ENCODE measurements at regions not wholly inside any gene's neighbourhood (a gene's known extent, or its start where the extent isn't known, plus 50 kb on each side); places are given as distances from the start of the nearest gene placed in this dataset.
"Not testable (repeated sequence)": the region's sequence is repeated elsewhere in the genome, so short reads cannot be mapped to it uniquely, and the experiment has no call there.

DNA sequence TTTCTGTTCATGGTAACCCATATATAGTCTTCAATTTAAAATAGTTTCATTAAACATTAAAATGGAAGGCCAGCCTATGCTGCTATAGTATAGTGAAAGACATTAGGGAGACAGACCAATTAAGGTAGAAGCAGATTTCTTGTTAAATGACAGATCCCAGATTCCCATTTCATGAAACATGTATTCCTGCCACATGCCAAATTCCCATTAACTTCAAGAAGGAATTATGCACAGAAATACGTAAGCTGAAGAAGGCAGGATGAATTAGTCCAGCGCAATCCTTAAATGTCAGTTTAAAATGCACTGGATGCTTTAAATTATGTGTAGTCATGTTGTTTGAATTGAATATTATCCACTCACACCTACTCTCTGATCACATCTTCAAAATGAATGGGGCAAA, 424.9 kb downstream of the SH2D1A start:
- no peak for DNase-seq (ENCODE audit: low spot score)
- H4K8ac ChIP-seq (ENCODE audit: low read depth, low read length), result no peak overlapping the region
- no peaks in the 10 kb centered on the region for H3K79me1 ChIP-seq (ENCODE audit: low read depth, low read length)
- H3K9ac ChIP-seq (ENCODE audit: low read depth, low read length, poor library complexity), result no peak overlapping the region
- H3K18ac ChIP-seq (ENCODE audit: low read length), result no peak overlapping the region
- no peaks in the 10 kb centered on the region for H3K36me3 ChIP-seq (replicated peaks in 1 of 2; ENCODE audit: control insufficient read depth in 2 of 2, insufficient read depth in 2 of 2, low read length in 2 of 2)
- no peak overlapping the region for H2AK5ac ChIP-seq (ENCODE audit: low read depth, low read length)
- no peak overlapping the region for H3K4me2 ChIP-seq (ENCODE audit: insufficient read depth, low read length, poor library complexity, severe bottlenecking)
- no peaks in the 10 kb centered on the region for H3K27me3 ChIP-seq (ENCODE audit: control insufficient read depth in 3 of 3, insufficient read depth in 3 of 3, low read depth in 1 of 3, low read length in 3 of 3)
- H3K27ac ChIP-seq (replicated peaks; ENCODE audit: low read length), result no peak overlapping the region
- no peak overlapping the region for H3K14ac ChIP-seq (ENCODE audit: low read length)
- no CpG with 5 or more reads among the region's 2 CpGs for WGBS, 2 donors (ENCODE audit: extremely low coverage in 2 of 2, insufficient read length in 2 of 2, insufficient replicate concordance in 1 of 2)
- H3K9me3 ChIP-seq (replicated peaks in 1 of 2; ENCODE audit: control insufficient read depth in 2 of 2, insufficient read depth in 1 of 2, low read depth in 1 of 2, low read length in 2 of 2), result no peaks in the 10 kb centered on the region
- H2BK120ac ChIP-seq (ENCODE audit: low read depth, low read length), result no peak overlapping the region
- H2BK12ac ChIP-seq (ENCODE audit: low read length), result no peak overlapping the region
- no peak overlapping the region for H4K91ac ChIP-seq (ENCODE audit: low read depth, low read length, poor library complexity)
- no peak overlapping the region for H3K4ac ChIP-seq (ENCODE audit: low read length)
- H3K4me3 ChIP-seq (ENCODE audit: low read length in 2 of 2), result no peak overlapping the region
- no peak overlapping the region for H2BK5ac ChIP-seq (ENCODE audit: low read length)
- no peak overlapping the region for H2BK15ac ChIP-seq (ENCODE audit: low read length)
- no peak overlapping the region for H2AFZ ChIP-seq (ENCODE audit: low read length)
- no peaks in the 10 kb centered on the region for H3K4me1 ChIP-seq (ENCODE audit: control insufficient read depth in 2 of 2, insufficient read depth in 1 of 2, low read depth in 1 of 2, low read length in 2 of 2)
- H3K23ac ChIP-seq (ENCODE audit: low read depth, low read length, poor library complexity), result no peak overlapping the region

- H2AFZ ChIP-seq (ENCODE audit: low read length); H3K36me3 ChIP-seq (replicated peaks in 1 of 2; ENCODE audit: control insufficient read depth in 2 of 2, insufficient read depth in 2 of 2, low read length in 2 of 2); DNase-seq (ENCODE audit: low spot score); H2BK120ac ChIP-seq (ENCODE audit: low read depth, low read length); H2BK12ac ChIP-seq (ENCODE audit: low read length); H3K27me3 ChIP-seq (ENCODE audit: control insufficient read depth in 3 of 3, insufficient read depth in 3 of 3, low read depth in 1 of 3, low read length in 3 of 3); H2AK5ac ChIP-seq (ENCODE audit: low read depth, low read length); H4K8ac ChIP-seq (ENCODE audit: low read depth, low read length); H3K23ac ChIP-seq (ENCODE audit: low read depth, low read length, poor library complexity); H3K14ac ChIP-seq (ENCODE audit: low read length); H3K4me3 ChIP-seq (ENCODE audit: low read length in 2 of 2); H3K27ac ChIP-seq (replicated peaks; ENCODE audit: low read length); H3K9ac ChIP-seq (ENCODE audit: low read depth, low read length, poor library complexity); H4K91ac ChIP-seq (ENCODE audit: low read depth, low read length, poor library complexity); H3K4me1 ChIP-seq (ENCODE audit: control insufficient read depth in 2 of 2, insufficient read depth in 1 of 2, low read depth in 1 of 2, low read length in 2 of 2); H3K9me3 ChIP-seq (replicated peaks in 1 of 2; ENCODE audit: control insufficient read depth in 2 of 2, insufficient read depth in 1 of 2, low read depth in 1 of 2, low read length in 2 of 2); H2BK5ac ChIP-seq (ENCODE audit: low read length); H3K79me1 ChIP-seq (ENCODE audit: low read depth, low read length); H3K18ac ChIP-seq (ENCODE audit: low read length); H3K4ac ChIP-seq (ENCODE audit: low read length); H2BK15ac ChIP-seq (ENCODE audit: low read length); H3K4me2 ChIP-seq (ENCODE audit: insufficient read depth, low read length, poor library complexity, severe bottlenecking): not testable (repeated sequence)
- no CpG with 5 or more reads among the region's 4 CpGs for WGBS, 2 donors (ENCODE audit: extremely low coverage in 2 of 2, insufficient read length in 2 of 2, insufficient replicate concordance in 1 of 2)
Observed at GRCh38 chrX:124788253-124788652, 441.9 kb downstream of the SH2D1A start.

GRCh38 chrX:124789874-124790273, 443.5 kb downstream of the SH2D1A start:
- H3K27ac ChIP-seq (replicated peaks; ENCODE audit: low read length); H3K4me1 ChIP-seq (ENCODE audit: control insufficient read depth in 2 of 2, insufficient read depth in 1 of 2, low read depth in 1 of 2, low read length in 2 of 2); H2AFZ ChIP-seq (ENCODE audit: low read length); H2BK5ac ChIP-seq (ENCODE audit: low read length); H3K14ac ChIP-seq (ENCODE audit: low read length); H2BK15ac ChIP-seq (ENCODE audit: low read length); H2AK5ac ChIP-seq (ENCODE audit: low read depth, low read length); H2BK120ac ChIP-seq (ENCODE audit: low read depth, low read length); H2BK12ac ChIP-seq (ENCODE audit: low read length); H3K79me1 ChIP-seq (ENCODE audit: low read depth, low read length); DNase-seq (ENCODE audit: low spot score); H3K23ac ChIP-seq (ENCODE audit: low read depth, low read length, poor library complexity); H3K9ac ChIP-seq (ENCODE audit: low read depth, low read length, poor library complexity); H3K9me3 ChIP-seq (replicated peaks in 1 of 2; ENCODE audit: control insufficient read depth in 2 of 2, insufficient read depth in 1 of 2, low read depth in 1 of 2, low read length in 2 of 2); H3K27me3 ChIP-seq (ENCODE audit: control insufficient read depth in 3 of 3, insufficient read depth in 3 of 3, low read depth in 1 of 3, low read length in 3 of 3); H4K8ac ChIP-seq (ENCODE audit: low read depth, low read length); H3K18ac ChIP-seq (ENCODE audit: low read length); H3K4ac ChIP-seq (ENCODE audit: low read length); H3K4me3 ChIP-seq (ENCODE audit: low read length in 2 of 2); H4K91ac ChIP-seq (ENCODE audit: low read depth, low read length, poor library complexity); H3K4me2 ChIP-seq (ENCODE audit: insufficient read depth, low read length, poor library complexity, severe bottlenecking); H3K36me3 ChIP-seq (replicated peaks in 1 of 2; ENCODE audit: control insufficient read depth in 2 of 2, insufficient read depth in 2 of 2, low read length in 2 of 2): not testable (repeated sequence)
- WGBS, 2 donors (ENCODE audit: extremely low coverage in 2 of 2, insufficient read length in 2 of 2, insufficient replicate concordance in 1 of 2), result no CpG with 5 or more reads among the region's 1 CpG

- Histone ChIP-seq H3K79me1 (ENCODE audit: low read depth, low read length) (no peaks in the 10 kb centered on the region), H3K9me3 (replicated peaks in 1 of 2; ENCODE audit: control insufficient read depth in 2 of 2, insufficient read depth in 1 of 2, low read depth in 1 of 2, low read length in 2 of 2) (no peaks in the 10 kb centered on the region), H3K27ac (replicated peaks; ENCODE audit: low read length) (no peak overlapping the region), H3K4ac (ENCODE audit: low read length) (no peak overlapping the region), H3K27me3 (ENCODE audit: control insufficient read depth in 3 of 3, insufficient read depth in 3 of 3, low read depth in 1 of 3, low read length in 3 of 3) (no peaks in the 10 kb centered on the region), H4K8ac (ENCODE audit: low read depth, low read length) (no peak overlapping the region), H3K14ac (ENCODE audit: low read length) (no peak overlapping the region), H3K23ac (ENCODE audit: low read depth, low read length, poor library complexity) (no peak overlapping the region), H3K4me3 (ENCODE audit: low read length in 2 of 2) (no peak overlapping the region), H4K91ac (ENCODE audit: low read depth, low read length, poor library complexity) (no peak overlapping the region), H2BK120ac (ENCODE audit: low read depth, low read length) (no peak overlapping the region), H3K36me3 (replicated peaks in 1 of 2; ENCODE audit: control insufficient read depth in 2 of 2, insufficient read depth in 2 of 2, low read length in 2 of 2) (no peaks in the 10 kb centered on the region), H2BK12ac (ENCODE audit: low read length) (no peak overlapping the region), H3K4me2 (ENCODE audit: insufficient read depth, low read length, poor library complexity, severe bottlenecking) (no peak overlapping the region), H2AK5ac (ENCODE audit: low read depth, low read length) (no peak overlapping the region), H3K4me1 (ENCODE audit: control insufficient read depth in 2 of 2, insufficient read depth in 1 of 2, low read depth in 1 of 2, low read length in 2 of 2) (no peaks in the 10 kb centered on the region), H3K18ac (ENCODE audit: low read length) (no peak overlapping the region), H2BK5ac (ENCODE audit: low read length) (no peak overlapping the region), H3K9ac (ENCODE audit: low read depth, low read length, poor library complexity) (no peak overlapping the region), H2AFZ (ENCODE audit: low read length) (no peak overlapping the region), H2BK15ac (ENCODE audit: low read length) (no peak overlapping the region)
- DNase-seq (ENCODE audit: low spot score), result no peak
- WGBS, 2 donors (ENCODE audit: extremely low coverage in 2 of 2, insufficient read length in 2 of 2, insufficient replicate concordance in 1 of 2), result 100% methylated on average over 1 of the region's 4 CpGs; no CpG with 5 or more reads in 1 of the 2 donors
Observed at GRCh38 chrX:124791492-124792095, 445.2 kb downstream of the SH2D1A start.

Data from neuronal stem cell (in vitro differentiated cells).